Coronary artery (tissue), 2 donors: ENCODE measurements at regions not wholly inside any gene's neighbourhood (a gene's known extent, or its start where the extent isn't known, plus 50 kb on each side); places are given as distances from the start of the nearest gene placed in this dataset.

Source experiments
- DNase-seq: peaks from one replicate; pipeline ENCODE4 v3.0.0-alpha.2; 2017; ENCODE audit warnings: low spot score
- H3K27ac ChIP-seq, 2 donors: fragments of 200-600 bp; sonication (generic); one replicate each; pipeline ENCODE4 v1.5.1; 2016 to 2019
- H3K4me3 ChIP-seq: fragments of 200-600 bp; sonication (generic); 2 replicates; pipeline ENCODE4 v1.5.1; 2016; ENCODE audit warnings: mild to moderate bottlenecking, moderate library complexity
- TF ChIP-seq, protein P1 (sequence below): fragments of 200-600 bp; sonication (generic); IDR thresholded peaks from one replicate; pipeline ENCODE4 v1.5.1; 2019; ENCODE audit warnings: antibody characterized with exemption

DNA sequence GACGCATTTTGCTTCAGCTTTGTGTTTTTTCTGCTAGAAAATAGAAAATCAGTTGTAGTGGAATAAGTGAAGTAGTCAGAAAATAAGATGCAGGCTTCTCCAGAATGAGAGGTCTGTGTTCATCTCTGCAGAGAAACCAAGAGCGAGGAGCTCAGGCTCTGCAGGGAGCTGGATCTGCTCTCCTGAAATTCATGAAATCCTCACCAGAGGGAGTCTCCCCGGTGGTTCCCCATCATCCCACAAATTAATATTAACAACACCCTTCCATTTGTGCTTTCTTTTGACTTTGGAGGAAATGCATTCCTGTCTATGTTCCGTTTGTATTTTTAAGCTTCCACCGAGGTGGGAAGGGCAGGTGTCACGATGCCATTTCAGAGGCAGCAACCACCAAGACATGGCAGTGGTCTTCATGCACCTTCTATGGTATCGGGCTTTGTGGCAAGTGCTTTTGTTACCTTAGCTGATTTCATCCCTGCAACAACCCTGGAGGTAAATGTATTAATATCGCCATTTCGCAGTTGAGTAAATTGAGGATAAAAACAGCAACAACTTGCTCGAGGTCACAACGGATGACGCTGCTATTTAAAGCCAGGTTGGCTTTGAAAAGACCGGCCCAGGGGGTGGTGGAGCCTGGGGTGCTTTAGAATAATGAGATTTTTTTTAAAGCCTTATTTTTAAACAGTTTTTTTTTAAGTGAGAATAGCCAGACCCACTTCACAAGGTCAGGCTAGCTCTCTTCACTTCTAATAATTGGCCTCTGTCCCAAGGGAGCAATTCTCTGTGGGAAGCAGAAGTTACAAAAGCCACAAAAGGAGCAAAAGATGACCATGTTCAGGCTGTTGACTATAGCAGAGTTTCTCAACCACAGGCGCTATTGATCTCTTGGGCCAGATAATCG, 367.6 kb upstream of the ERCC4 start:
- DNase-seq: no peak
- TF ChIP-seq, protein P1, sequence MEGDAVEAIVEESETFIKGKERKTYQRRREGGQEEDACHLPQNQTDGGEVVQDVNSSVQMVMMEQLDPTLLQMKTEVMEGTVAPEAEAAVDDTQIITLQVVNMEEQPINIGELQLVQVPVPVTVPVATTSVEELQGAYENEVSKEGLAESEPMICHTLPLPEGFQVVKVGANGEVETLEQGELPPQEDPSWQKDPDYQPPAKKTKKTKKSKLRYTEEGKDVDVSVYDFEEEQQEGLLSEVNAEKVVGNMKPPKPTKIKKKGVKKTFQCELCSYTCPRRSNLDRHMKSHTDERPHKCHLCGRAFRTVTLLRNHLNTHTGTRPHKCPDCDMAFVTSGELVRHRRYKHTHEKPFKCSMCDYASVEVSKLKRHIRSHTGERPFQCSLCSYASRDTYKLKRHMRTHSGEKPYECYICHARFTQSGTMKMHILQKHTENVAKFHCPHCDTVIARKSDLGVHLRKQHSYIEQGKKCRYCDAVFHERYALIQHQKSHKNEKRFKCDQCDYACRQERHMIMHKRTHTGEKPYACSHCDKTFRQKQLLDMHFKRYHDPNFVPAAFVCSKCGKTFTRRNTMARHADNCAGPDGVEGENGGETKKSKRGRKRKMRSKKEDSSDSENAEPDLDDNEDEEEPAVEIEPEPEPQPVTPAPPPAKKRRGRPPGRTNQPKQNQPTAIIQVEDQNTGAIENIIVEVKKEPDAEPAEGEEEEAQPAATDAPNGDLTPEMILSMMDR: no peak
- no peak overlapping the region for H3K4me3 ChIP-seq
- H3K27ac ChIP-seq: no peak overlapping the region

DNA sequence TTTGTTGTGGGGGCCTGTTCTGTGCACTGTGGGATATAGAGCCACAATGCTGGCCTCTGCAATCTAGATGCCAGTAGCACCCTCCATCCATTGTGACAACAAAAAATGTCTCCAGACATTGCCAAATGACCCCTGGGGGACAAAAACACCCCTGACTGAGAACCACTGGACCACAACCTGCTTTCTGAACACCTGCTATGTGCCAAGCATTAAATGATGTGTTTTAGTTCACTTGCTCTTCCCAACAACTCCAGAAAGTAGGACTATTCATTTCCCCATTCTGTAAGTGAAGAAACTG, 367.0 kb upstream of the ERCC4 start:
- TF ChIP-seq, protein P1: no peak
- no peak overlapping the region for H3K27ac ChIP-seq
- no peak for DNase-seq
- H3K4me3 ChIP-seq: no peak overlapping the region

DNA sequence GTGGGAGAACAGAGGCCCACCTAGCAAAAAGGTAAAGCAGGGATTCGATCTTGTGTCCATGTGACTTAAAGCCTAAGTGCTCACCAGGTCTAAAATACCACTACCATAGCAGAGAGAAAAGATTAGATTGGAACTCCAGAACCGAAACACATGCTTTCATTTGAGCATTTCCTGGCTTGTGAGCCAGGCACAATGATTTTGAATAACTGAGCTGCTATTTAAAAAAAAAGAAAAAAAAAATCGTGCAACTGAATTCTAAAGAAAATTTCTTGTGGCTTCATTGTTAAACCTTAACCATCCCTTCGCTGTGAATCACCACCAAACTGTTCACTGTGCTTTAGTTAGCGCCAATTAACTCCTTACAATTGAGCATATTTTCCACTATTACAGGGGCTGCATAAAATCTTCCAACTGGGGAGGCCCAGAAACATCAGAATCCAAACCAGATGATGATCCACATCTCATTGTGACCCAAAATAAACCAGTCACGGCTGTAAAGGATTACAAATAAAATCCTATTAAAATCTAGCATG, 366.4 kb upstream of the ERCC4 start:
- no peak overlapping the region for H3K4me3 ChIP-seq
- no peak for DNase-seq
- H3K27ac ChIP-seq: no peak overlapping the region
- TF ChIP-seq, protein P1: no peak

GRCh38 chr16:13554005-13554404, 365.9 kb upstream of the ERCC4 start:
- no peak for DNase-seq
- H3K4me3 ChIP-seq: no peak overlapping the region
- TF ChIP-seq, protein P1: no peak

GRCh38 chr16:13554643-13555042, 365.3 kb upstream of the ERCC4 start:
- Histone ChIP-seq H3K27ac (no peak overlapping the region), H3K4me3 (no peak overlapping the region)
- DNase-seq: no peak
- TF ChIP-seq, protein P1: no peak

More at GRCh38 chr16:13554005-13554404, 365.9 kb upstream of the ERCC4 start:
- no peak overlapping the region for H3K27ac ChIP-seq

DNA sequence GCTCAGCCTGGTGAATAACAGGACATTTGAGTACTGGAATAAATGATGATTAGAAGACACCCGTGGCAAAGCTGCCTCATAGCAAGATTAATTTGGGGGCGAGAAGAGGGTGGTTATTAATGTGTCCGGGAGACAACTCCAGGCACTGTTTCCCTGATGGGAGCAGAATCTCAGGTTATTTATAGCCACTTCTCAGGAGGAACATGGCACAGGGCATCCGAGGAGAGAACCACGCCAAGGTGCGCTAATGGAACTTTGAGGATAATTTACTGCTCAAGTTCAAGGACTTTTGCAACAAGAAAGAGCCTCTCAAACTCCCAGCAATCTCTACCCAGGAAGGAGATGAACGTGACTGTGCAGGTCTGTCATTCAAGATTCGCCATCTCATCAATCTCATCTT, 362.5 kb upstream of the ERCC4 start:
- Histone ChIP-seq H3K4me3 (no peak overlapping the region), H3K27ac (no peak overlapping the region)
- TF ChIP-seq, protein P1: no peak
- no peak for DNase-seq

- TF ChIP-seq, protein P1: no peak
Measured at GRCh38 chr16:13558752-13559151, 361.2 kb upstream of the ERCC4 start.

More at GRCh38 chr16:13558752-13559151, 361.2 kb upstream of the ERCC4 start:
- no peak overlapping the region for H3K4me3 ChIP-seq
- H3K27ac ChIP-seq: no peak overlapping the region
- no peak for DNase-seq
